HCT116 (cell line): ENCODE measurements at regions not wholly inside any gene's neighbourhood (a gene's known extent, or its start where the extent isn't known, plus 50 kb on each side); places are given as distances from the start of the nearest gene placed in this dataset.

Experiments used
- ATAC-seq: fragments of 200-7000 bp; cut with Tn5 transposase; 2 replicates; pipeline ENCODE4 v1.9.1; 2020; ENCODE audit warnings: mild to moderate bottlenecking, moderate library complexity
- BruUV-seq: library from RNA; stranded (reverse); fragments of 400-500 nt; replicated peaks from 2 replicates; lab custom pipeline; 2021; lab: Mats Ljungman, UMichigan
- CTCF ChIA-PET: fragments of 300-600 bp; sonication (Branson Sonifier 250); formaldehyde crosslinking; loops from one replicate; lab custom pipeline; 2021; ENCODE audit warnings: antibody characterized with exemption; lab: Charles Lee
- POLR2A ChIA-PET: fragments of 300-600, 350-600 bp; sonication (Branson Sonifier 250); formaldehyde crosslinking; loops from one replicate; lab custom pipeline; 2021; ENCODE audit warnings: antibody characterized with exemption; lab: Charles Lee
- RAD21 ChIA-PET, 2 experiments: fragments of 300-600 bp; sonication (Branson Sonifier 250); formaldehyde crosslinking; loops; one replicate each; lab custom pipeline; 2023; ENCODE audit warnings: low total read pairs in 2 of 2; ENCODE audit not compliant: uncharacterized antibody in 2 of 2, unreplicated experiment in 2 of 2, low non-redundant PET in 1 of 2; lab: Charles Lee
- DNase-seq: peaks from one replicate; pipeline ENCODE4 v3.0.0-alpha.2; 2010; ENCODE audit warnings: low read depth, low spot score
- H2AFZ ChIP-seq: fragments of 200-600 bp; shearing (Covaris generic), sonication (generic); 2 replicates; pipeline ENCODE4 v1.6.1; 2017; ENCODE audit warnings: low read depth, mixed run types, mixed read lengths, antibody characterized with exemption, low read length; ENCODE audit not compliant: poor library complexity, severe bottlenecking
- H3K27ac ChIP-seq: 2 replicates; pipeline ENCODE4 v1.5.1; 2012; ENCODE audit warnings: low read depth, low read length
- H3K27me3 ChIP-seq: fragments of 200-600 bp; sonication (generic); 2 replicates; pipeline ENCODE4 v1.6.1; 2016; ENCODE audit warnings: mixed run types, low read length, mixed read lengths; ENCODE audit not compliant: insufficient read depth
- H3K36me3 ChIP-seq, 2 experiments: fragments of 200-500 bp in 1 of 2; fragments of 200-600 bp in 1 of 2; sonication (Bioruptor generic) in 1 of 2; sonication (generic) in 1 of 2; 2 replicates each; pipeline versions ENCODE4 v1.5.1 to v1.6.1; 2014 to 2016; ENCODE audit warnings: low read length in 2 of 2, inconsistent platforms in 1 of 2, mixed read lengths in 1 of 2, mixed run types in 1 of 2; ENCODE audit not compliant: insufficient read depth in 2 of 2, control insufficient read depth in 1 of 2
- H3K4me1 ChIP-seq, 2 experiments: fragments of 200-600 bp in 1 of 2; sonication (generic) in 1 of 2; 2 replicates each; pipeline versions ENCODE4 v1.5.1 to v1.6.1; 2012 to 2017; ENCODE audit warnings: low read length in 2 of 2, inconsistent platforms in 1 of 2, mild to moderate bottlenecking in 1 of 2, mixed read lengths in 1 of 2, mixed run types in 1 of 2, moderate library complexity in 1 of 2; ENCODE audit not compliant: insufficient read depth in 2 of 2, control insufficient read depth in 1 of 2
- H3K4me2 ChIP-seq: fragments of 200-600 bp; sonication (generic); 2 replicates; pipeline ENCODE4 v1.6.1; 2017; ENCODE audit warnings: mixed run types, low read length, mixed read lengths
- H3K4me3 ChIP-seq, 2 experiments: fragments of 200-600 bp in 1 of 2; sonication (generic) in 1 of 2; replicated peaks in 1 of 2; 2 replicates each; pipeline ENCODE4 v1.5.1; 2011 to 2016; ENCODE audit warnings: low read length in 2 of 2, control low read depth in 1 of 2, low read depth in 1 of 2, mild to moderate bottlenecking in 1 of 2, mixed read lengths in 1 of 2, mixed run types in 1 of 2
- H3K79me2 ChIP-seq: fragments of 200-600 bp; sonication (generic); 2 replicates; pipeline ENCODE4 v1.6.1; 2017; ENCODE audit warnings: mild to moderate bottlenecking, mixed run types, low read length, moderate library complexity, mixed read lengths; ENCODE audit not compliant: insufficient read depth
- H3K9ac ChIP-seq: fragments of 200-600 bp; sonication (generic); 2 replicates; pipeline ENCODE4 v1.6.1; 2016; ENCODE audit warnings: low read length, mixed read lengths
- H3K9me2 ChIP-seq: fragments of 200-600 bp; sonication (generic), shearing (Covaris generic); 2 replicates; pipeline ENCODE4 v1.6.1; 2017; ENCODE audit warnings: mixed run types, mild to moderate bottlenecking, moderate library complexity; ENCODE audit not compliant: insufficient read depth
- H3K9me3 ChIP-seq, 2 experiments: fragments of 200-500 bp in 1 of 2; fragments of 200-600 bp in 1 of 2; sonication (Bioruptor generic) in 1 of 2; sonication (generic) in 1 of 2; 2 replicates each; pipeline ENCODE4 v1.6.1; 2014 to 2017; ENCODE audit warnings: low read length in 2 of 2, mixed read lengths in 2 of 2, inconsistent platforms in 1 of 2, low read depth in 1 of 2, mild to moderate bottlenecking in 1 of 2, mixed run types in 1 of 2, moderate library complexity in 1 of 2; ENCODE audit not compliant: control insufficient read depth in 1 of 2, insufficient read depth in 1 of 2
- H4K20me1 ChIP-seq: fragments of 200-600 bp; sonication (generic), shearing (Covaris generic); 2 replicates; pipeline ENCODE4 v1.6.1; 2017; ENCODE audit warnings: mixed run types, mild to moderate bottlenecking, moderate library complexity; ENCODE audit not compliant: insufficient read depth
- CTCF ChIP-seq, 3 experiments: fragments of 200-600 bp in 1 of 3; sonication (generic) in 1 of 3; IDR thresholded peaks in 2 of 3; conservative IDR thresholded peaks in 1 of 3; 2 replicates each; pipeline ENCODE4 v1.5.1; 2012 to 2017; ENCODE audit warnings: low read depth in 2 of 3, low read length in 2 of 3, antibody characterized with exemption in 1 of 3, borderline replicate concordance in 1 of 3, control low read depth in 1 of 3, mild to moderate bottlenecking in 1 of 3, mixed read lengths in 1 of 3, mixed run types in 1 of 3, moderate library complexity in 1 of 3; ENCODE audit not compliant: insufficient read depth in 1 of 3
- EZH2phosphoT487 ChIP-seq: fragments of 200-600 bp; IDR thresholded peaks from 2 replicates; pipeline ENCODE4 v1.6.1; 2018; ENCODE audit warnings: antibody characterized with exemption, borderline replicate concordance
- TCF7L2 ChIP-seq: IDR thresholded peaks from 2 replicates; pipeline ENCODE4 v1.7.0; 2011; ENCODE audit warnings: borderline replicate concordance, inconsistent platforms; ENCODE audit not compliant: insufficient read depth, insufficient read length; ENCODE audit errors: extremely low read depth
- ZFX ChIP-seq: fragments of 450-650 bp; IDR thresholded peaks from 2 replicates; pipeline ENCODE4 v1.6.1; 2017
- intact Hi-C: fragments of 100-400 bp; cut with micrococcal nuclease; formaldehyde crosslinking; loops from 2 replicates; pipeline ENCODE4 v1.10.0; 2022

- Histone ChIP-seq H3K27me3 (no peaks in the 10 kb centered on the region), H3K36me3 (no peaks in the 10 kb centered on the region), H3K9me3 (peaks cover 3 to 13% of the 10 kb centered on the region in 2 experiments; a peak in 2 of 4 replicates), H2AFZ (no peak overlapping the region), H3K79me2 (no peaks in the 10 kb centered on the region), H3K9ac (no peak overlapping the region), H3K27ac (no peak overlapping the region), H3K4me1 (no peaks in the 10 kb centered on the region), H4K20me1 (no peaks in the 10 kb centered on the region), H3K4me2 (no peak overlapping the region), H3K4me3 (no peak overlapping the region), H3K9me2 (no peaks in the 10 kb centered on the region)
- BruUV-seq: no TSS peak
- intact Hi-C loops: no loop called here
- ATAC-seq: no peak
- ChIA-PET RAD21 (no interaction called here), CTCF (no interaction called here), POLR2A (no interaction called here)
- TF ChIP-seq CTCF (IDR thresholded peaks at IDR 0.05 in 2 of 3, conservative IDR thresholded peaks at IDR 0.05 in 1 of 3; ENCODE audit: borderline replicate concordance in 1 of 3, insufficient read depth in 1 of 3, low read depth in 2 of 3, low read length in 2 of 3) (no peak), EZH2phosphoT487 (no peak)
- no peak for DNase-seq
Observed at GRCh38 chr9:24257726-24258125, 288.0 kb downstream of the IZUMO3 start.

- POLR2A ChIA-PET: no interaction called here
- DNase-seq: peak; percentile 1
- CTCF ChIA-PET: no interaction called here
- Histone ChIP-seq H3K4me2 (no peak overlapping the region), H3K4me1 (no peaks in the 10 kb centered on the region), H3K36me3 (no peaks in the 10 kb centered on the region), H3K9me2 (no peaks in the 10 kb centered on the region), H3K9me3 (peaks cover 3 to 15% of the 10 kb centered on the region in 2 experiments; a peak in 2 of 4 replicates), H4K20me1 (no peaks in the 10 kb centered on the region), H3K9ac (no peak overlapping the region), H3K27me3 (no peaks in the 10 kb centered on the region), H3K27ac (no peak overlapping the region), H2AFZ (no peak overlapping the region), H3K4me3 (no peak overlapping the region), H3K79me2 (no peaks in the 10 kb centered on the region)
- intact Hi-C loops: no loop called here
- TF ChIP-seq CTCF (IDR thresholded peaks at IDR 0.05 in 2 of 3, conservative IDR thresholded peaks at IDR 0.05 in 1 of 3; ENCODE audit: borderline replicate concordance in 1 of 3, insufficient read depth in 1 of 3, low read depth in 2 of 3, low read length in 2 of 3) (peak in 2 of 3 experiments; percentile 25 to 31; a peak in 3 of 6 replicates), TCF7L2 (no peak), ZFX (no peak)
- no peak for ATAC-seq
- RAD21 ChIA-PET: no interaction called here
- no TSS peak for BruUV-seq
Observed at GRCh38 chr9:24245988-24246387, 299.7 kb downstream of the IZUMO3 start.
